ENCODE measurements at regions not wholly inside any gene's neighbourhood (a gene's known extent, or its start where the extent isn't known, plus 50 kb on each side); places are given as distances from the start of the nearest gene placed in this dataset.

DNA sequence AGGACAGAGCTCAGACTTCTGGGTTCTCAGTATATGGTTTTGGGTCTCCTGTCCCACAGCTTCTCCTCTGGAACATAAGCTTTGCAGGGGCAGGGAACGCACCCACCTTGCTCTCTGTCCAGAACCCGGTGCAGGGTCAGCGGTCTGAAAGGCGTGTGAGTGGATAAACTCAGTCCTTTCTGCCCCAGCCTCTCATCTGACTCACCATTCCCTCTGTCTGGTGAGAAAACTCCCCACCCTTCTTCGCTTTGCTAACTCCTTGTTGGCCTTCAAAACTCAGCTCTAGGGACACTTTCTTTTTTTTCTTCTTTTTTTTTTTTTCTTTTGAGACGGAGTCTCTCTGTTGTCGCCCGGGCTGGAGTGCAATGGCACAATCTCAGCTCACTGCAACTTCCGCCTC lies 68.9 kb upstream of the NUP50 start:
- no peak for DNase-seq (ENCODE audit: low read depth in 3 of 3)

DNA sequence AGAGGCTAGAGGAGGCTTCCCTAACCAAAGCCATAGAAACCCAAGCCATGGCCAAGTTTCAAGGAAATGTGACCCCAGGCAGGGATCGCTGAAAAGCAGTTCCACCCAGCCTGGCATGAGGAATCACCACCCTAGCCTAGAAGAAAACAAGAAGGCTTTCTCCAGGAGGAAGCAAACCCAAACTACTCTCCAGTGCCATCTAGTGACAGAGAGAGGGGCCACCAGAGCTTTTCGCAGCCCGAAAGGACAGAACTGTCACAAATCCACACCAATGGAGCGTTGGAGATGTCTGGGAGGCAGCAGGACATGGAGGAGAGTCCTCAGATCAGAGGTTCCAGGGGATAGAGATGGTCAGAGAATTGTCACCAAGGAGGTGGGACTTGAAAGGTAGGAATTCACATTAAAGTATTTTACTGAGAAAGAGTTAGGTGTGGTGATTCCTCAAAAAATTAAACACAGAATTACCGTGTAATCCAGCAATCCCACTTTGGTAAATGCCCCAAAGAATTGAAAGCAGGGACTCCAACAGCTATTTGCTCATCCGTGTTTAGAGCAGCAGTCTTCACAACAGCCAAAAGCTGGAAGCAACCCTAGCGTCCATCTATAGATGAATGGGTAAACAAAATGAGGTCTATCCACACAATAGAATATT lies 67.3 kb upstream of the NUP50 start:
- DNase-seq (ENCODE audit: low read depth in 3 of 3): peak; percentile 22 to 49 (median 35)

DNA sequence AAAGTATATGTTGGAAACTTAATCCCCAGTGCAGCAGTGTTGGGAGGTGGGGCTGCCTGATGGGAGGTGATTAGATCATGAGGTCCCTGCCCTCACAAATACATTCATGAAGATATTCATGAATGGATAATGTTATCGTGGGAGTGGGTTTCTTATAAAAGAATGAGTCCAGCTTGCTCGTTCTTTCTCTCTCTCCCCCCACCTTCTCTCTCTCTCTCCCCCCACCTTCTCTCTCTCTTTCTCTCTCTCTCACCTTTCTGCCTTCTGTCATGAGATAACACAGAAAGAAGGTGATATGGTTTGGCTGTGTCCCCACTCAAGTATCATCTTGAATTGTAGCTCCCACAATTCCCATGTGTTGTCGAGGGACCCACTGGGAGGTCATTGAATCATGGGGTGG lies 66.7 kb upstream of the NUP50 start:
- no peak for DNase-seq (ENCODE audit: low read depth in 3 of 3)

DNA sequence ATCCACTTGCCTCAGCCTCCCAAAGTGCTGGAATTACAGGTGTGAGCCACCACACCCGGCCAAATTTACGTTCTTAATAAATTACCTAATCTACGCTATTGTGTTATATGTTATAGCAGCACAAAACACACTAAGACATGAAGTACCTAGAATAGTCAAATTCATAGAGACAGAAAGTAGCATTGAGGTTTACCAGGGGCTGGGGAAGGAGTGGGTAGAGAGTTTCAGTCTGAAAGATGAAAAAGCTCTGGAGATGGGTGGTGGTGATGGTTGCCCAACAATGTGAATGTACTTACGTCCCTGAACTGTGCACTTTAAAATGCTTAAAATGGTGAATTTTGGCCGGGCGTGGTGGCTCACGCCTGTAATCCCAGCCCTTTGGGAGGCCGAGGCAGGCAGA lies 65.7 kb upstream of the NUP50 start:
- DNase-seq (ENCODE audit: low read depth in 3 of 3): no peak

DNA sequence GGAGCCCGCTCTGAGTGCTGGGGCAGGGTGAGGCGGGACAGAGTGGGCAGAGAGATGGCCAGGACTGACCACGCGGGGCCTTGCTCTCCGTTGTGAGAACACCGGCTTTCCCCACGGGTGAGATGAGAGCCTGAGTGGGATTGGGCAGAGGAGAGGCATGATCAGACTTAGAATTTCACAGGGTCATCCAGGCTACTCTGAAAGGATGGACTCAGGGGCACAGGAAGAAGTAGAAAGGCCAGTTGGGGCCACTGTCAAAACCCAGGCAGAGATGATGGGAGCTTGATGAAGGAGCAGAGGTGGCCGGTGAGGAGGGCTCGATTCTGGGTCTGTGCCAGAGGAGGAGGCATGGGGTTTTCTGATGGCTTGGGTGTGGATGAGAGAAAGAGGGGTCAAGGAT lies 63.8 kb upstream of the NUP50 start:
- no peak for DNase-seq (ENCODE audit: low read depth in 3 of 3)

DNA sequence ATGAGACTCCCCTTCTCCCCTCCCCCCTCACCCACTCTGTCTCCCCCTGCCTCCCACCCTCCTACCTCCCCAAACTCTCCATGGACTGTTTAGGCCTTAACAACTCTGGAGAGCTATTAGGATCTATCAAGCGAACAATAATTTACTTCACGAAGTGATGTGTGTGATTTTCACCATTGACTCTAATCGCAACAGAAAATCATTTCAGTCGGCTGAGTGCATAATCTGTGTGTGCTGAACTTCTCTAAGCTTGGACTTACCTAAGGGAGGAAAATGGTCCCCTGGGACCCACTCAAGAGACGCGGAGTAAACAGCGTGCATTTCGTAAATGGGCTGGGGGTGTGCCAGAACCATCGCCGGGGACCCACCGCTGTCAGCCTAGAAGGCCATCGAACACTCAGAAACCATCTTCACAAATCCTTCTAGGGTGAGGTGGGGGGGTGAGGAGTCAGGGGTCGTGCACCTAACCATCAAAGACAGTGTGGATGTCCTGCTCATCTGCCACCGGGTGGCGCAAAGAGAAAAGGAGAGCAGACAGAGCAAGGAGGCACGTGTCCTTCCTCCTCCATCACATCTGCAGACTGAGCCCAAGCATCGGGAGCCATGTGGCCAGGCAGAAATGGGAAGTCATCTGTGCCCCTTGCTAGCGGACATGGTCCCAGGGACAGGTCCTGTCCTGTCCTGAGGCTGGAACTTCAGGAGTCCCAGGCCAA lies 62.1 kb upstream of the NUP50 start:
- peak in 1 of 3 experiments; percentile 21 for DNase-seq (ENCODE audit: low read depth in 3 of 3)

DNA sequence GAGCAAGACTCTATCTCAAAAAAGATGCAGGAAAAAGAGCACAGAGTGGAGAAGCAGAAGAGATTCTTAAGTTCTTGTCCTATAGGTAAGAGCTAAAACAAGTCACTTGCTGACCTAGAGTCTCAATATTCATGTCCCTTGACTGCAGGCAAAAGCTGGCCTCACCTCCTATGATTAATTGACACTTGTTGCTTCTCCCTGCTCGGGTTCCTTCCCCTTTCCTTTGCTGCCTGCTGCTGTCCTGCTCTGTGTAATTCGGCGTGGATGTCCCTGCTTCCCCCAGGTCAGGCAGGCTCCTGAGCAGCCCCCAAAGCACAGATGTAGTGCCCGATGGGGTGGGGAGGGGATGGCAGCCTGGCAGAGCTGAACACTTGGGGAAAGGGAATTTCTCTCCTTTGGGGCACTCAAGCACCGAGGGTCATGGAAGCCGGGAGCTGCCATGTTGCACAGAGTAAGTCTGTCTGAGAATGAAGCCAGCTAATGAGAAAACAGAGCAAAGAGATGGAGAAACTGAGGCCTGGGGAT lies 60.8 kb upstream of the NUP50 start:
- DNase-seq (ENCODE audit: low read depth in 3 of 3): no peak

DNA sequence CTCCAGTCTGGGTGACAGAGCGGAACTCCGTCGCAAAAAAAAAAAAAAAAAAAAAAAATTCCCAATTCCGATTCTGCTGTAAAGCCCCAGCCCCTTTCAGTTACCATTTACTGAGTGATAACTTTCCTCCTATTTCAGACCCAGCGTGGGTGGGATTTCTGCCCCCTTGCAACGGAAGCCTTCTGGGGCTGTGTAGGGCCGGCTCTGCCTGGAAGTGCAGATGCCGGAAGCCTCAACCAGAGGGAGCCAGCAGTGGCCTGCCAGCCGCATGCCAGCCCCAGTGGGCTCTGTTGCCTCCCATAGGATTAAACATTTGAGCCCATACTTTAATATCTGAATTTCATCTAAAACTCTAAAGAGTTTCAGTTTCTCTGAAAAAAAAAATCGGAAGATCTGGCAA lies 60.0 kb upstream of the NUP50 start:
- DNase-seq (ENCODE audit: low read depth in 3 of 3): no peak

DNA sequence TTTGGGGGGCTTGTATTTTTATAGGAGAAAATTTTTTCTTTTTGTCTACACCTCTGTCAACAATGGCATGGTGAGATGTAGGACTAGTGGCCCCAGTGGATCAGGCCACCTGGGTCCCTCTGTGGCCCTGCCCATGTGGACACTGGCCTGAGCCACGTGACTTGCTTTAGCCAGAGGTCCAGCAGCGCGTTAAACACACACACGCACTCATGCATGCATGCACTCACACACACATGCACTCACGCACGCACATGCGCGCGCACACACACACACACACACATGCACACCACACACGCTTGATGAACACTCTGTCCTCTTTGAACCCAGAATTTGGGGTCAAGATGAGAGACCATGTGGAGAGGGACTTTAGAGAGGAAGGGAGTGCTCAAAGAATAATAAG lies 59.4 kb upstream of the NUP50 start:
- no peak for DNase-seq (ENCODE audit: low read depth in 3 of 3)

DNA sequence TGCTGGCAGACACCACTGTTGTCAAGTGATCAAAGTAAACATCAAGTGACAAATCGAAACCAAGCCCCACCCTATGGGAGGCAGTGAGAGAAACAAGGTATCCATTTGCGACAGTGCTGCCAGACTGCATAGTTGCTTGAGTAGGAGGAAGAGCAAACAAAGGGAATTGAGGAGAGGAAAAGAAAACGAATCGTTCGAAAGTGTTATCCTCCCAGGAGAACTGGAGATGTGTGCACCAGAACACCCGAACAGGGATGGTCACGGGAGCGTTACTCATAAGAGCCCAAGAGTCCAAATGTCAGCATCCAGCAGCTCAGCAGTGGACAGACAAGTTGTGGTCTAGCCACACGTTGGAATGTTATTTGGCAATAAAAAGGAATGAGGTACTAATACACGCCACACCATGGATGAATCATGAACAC lies 58.4 kb upstream of the NUP50 start:
- no peak for DNase-seq (ENCODE audit: low read depth in 3 of 3)

DNA sequence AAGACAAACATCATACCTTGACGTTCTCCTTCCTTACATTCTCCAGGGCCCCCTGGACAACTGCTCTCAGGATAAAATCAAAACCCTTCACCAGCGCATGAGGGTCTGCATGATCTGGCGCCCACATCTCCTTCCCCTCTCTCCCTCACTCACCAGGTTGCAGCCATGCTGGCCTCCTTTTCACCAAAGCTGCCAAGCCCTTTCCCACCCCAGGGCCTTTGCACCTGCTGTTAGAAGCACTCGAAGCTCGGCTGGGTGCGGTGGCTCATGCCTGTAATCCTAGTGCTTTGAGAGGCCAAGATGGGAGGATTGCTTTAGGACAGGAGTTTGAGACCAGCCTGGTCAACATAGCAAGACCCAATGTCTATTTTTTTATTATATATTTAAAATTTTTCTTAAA lies 56.1 kb upstream of the NUP50 start:
- DNase-seq (ENCODE audit: low read depth in 3 of 3): no peak

DNA sequence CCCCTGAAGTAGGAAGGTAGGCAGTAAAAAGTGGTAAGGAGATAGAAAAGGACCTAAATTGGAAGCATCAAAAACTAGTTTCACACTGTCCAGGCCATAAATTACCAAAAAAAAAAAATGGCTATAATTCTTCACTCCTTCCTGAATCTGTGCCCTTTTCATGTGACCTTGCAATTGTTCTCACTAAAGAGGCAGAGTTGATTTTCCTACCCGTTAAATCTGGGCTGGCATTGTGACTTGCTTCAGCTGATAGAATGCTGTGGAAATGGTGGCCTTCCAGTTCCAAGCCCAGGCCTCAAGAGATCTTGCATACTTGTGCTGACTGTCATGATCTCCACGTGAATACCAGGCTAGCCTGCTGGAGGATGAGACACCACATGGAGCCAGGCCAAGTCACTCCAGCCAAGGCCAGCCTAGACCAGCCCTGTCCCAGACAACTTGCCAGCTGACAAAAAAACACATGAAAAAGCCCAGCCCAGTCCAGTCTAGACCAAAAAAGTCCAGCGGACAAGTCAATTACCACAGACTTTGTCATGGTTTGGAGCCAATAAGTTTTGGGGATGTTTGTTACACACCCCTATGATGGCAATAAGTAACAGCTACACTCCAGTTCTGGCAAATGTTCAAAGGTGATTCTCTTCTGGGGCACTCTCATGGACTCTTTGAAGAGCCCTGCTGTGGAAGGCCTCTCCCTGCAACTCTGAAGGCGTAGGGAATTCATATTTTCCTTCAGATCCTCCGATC lies 51.4 kb upstream of the NUP50 start:
- DNase-seq (ENCODE audit: low read depth in 3 of 3): no peak

Data from stimulated activated CD4-positive, alpha-beta T cell treated with anti-CD3 and anti-CD28 coated beads, TNF-alpha, amount 100 ng/mL, for 24 hours (primary cell).